GDM1 (cell line): ENCODE measurements at regions not wholly inside any gene's neighbourhood (a gene's known extent, or its start where the extent isn't known, plus 50 kb on each side); places are given as distances from the start of the nearest gene placed in this dataset.
A peak's percentile ranks its signal among the peaks of the same experiment; 100 is the strongest.
"Not testable (repeated sequence)": the region's sequence is repeated elsewhere in the genome, so short reads cannot be mapped to it uniquely, and the experiment has no call there.

ENCODE experiments used
- DNase-seq: peaks from one replicate; lab custom pipeline; 2025; lab: John Stamatoyannopoulos, UW

DNA sequence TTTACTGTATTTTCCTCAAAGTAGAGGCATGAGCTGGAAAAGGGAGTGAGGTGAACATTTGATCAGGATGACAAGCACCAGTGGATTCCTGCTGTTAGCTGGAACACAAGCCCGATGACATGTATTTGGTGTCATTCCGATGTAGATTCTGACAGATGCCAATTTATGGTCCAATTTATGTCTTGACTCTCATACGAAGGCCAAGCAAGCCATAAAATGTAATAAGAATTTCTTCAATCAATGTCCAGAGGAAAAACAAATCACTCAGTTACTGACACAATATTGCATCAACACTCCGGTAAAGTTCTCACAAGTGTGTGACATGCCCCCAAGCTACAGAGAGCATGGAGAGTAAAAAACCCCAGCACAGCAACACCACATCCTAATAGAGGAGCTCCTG, 138.3 kb upstream of the ZNF521 start:
- no peak for DNase-seq

DNA sequence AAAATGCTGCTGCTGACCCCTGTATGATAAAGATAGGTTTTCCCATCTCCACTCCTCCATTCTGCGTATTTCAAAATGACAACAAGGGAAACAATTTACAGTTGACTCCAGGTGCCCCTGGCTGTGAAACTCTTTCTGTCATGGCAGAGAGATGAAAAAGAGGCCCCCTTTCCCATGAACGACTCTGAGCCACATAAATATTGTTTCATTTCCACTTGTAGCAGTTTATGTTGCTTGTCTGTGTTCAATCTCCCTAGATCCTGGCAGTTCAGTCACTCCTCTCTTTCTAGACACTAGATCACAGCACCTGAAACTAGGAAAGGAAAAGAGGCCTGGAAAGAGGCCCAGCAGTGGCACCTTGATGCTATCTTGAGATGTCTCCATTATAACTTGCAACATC, 121.0 kb upstream of the ZNF521 start:
- no peak for DNase-seq

DNA sequence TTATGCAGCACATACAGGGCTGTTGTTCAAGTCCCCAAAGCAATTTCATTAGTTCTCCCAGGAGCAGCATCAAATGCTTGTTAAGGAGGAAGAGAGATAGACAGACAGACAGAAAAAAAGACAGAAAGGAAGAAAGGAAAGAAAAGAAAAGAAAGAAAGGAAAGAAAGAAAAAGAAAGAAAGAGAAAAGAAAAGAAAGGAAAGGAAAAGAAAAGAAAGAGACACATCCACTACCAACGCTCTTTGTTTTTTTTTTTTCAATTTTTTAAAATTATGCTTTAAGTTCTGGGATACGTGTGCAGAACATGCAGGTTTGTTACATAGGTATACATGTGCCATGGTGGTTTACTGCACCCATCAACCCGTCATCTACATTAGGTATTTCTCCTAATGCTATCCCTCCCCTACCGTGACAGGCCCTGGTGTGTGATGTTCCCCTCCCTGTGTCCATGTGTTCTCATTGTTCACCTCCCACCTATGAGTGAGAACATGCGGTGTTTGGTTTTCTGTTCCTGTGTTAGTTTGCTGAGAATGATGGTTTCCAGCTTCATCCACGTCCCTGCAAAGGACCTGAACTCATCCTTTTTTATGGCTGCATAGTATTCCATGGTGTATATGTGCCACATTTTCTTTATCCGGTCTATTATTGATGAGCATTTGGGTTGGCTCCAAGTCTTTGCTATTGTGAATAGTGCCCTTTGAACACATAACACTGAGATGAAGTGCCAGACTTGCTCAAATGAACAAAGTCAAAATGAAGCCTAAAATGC, 119.0 kb upstream of the ZNF521 start:
- DNase-seq = not testable (repeated sequence)

DNA sequence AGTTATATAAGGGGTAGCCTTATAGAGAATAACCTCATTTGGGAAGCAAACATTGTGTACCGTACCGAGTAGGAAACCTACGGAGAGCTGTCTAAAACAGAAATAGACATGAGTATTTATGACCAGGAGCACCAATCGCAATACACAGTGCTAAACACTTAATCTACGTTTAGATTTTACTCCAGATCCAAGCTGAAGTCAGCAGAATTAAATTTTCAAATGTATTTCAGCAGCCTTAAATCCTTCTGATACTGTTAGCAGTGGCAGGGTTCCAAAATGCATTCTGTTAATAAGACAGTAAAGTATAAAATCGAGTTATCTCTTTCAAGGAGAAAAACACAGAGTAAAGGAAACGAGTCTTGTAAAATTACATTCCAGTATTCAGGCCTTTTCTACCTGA, 118.1 kb upstream of the ZNF521 start:
- DNase-seq = no peak

DNA sequence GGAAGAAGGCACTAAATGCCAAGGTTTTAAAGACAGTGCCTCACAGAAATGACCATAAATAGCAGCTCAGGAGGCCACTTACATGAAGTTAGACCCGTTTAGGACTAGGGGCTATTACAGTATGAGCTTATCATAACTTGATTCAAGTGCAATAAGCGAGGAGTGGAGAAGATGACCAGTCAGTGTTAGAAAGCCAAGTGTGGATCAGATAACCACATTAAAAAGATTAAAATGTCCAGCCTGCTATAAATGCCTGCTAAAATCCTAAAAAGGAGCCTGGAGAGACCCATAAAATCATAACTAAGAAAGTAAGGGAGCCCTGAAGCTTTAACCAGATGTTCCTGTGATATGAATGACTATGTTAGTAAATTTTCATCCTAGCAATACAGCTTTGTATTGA, 117.5 kb upstream of the ZNF521 start:
- no peak for DNase-seq

DNA sequence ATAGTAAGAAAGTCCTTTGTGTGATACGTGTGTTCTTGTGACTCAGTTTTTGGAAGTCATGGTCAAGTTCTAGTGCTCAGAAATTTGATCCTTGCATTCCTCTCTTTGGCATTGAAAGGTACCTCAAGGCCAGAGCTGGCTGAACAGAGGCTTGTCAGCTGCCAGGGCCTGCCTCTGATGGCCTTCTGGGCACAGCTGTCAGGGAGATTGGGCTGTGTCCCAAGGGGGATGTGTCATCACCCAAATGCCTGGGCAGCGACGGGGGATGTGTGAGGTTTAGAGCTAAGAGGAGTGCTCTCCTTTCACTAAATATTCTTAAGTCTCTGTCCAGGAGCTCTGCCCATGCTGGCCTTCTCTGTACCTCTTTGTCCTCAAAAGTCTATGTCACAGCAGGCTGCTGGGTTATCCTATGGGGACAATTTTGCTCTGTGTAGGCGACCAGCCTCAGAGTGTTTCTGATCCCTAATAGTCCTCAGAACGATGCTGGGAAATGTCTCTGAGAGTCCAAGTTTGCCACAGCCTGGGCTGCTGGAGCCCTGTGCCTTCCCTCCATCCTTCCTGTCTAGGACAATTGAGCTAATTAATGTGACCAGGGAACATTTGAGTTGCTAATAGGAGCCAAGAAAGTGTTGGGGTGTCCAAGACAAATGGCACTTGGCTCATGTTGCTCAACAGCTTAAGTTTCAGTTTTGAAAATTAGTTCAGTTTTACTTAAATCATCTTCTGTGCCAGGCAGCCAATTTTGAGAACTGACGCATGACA, 115.4 kb upstream of the ZNF521 start:
- no peak for DNase-seq

DNA sequence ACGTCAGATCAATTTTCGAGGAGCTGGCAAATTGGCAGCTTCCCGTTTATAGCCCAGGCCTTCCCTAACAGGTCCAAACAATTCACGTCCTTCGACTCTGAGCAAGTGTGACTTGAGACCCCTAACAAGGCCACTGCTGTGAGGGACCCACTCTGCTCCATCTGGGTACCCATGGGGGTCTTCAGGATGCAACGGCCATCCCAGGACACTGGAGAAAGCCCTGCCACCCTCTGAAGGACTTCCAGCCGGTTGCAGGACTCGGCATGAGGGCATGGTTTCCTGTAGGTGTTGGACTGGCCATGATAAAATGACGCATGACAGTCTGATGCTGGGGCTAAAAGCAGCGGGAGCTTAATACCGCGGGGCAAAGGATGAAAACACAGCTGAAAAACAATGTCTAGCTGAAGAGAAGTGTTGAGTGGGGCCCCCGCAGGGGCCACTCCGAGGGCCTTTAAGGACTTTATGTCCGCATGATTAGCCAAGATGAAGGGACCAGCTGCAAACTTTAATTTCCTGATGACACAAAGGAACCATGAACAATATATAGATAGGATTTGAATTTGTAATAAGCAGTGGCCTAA, 113.3 kb upstream of the ZNF521 start:
- no peak for DNase-seq

DNA sequence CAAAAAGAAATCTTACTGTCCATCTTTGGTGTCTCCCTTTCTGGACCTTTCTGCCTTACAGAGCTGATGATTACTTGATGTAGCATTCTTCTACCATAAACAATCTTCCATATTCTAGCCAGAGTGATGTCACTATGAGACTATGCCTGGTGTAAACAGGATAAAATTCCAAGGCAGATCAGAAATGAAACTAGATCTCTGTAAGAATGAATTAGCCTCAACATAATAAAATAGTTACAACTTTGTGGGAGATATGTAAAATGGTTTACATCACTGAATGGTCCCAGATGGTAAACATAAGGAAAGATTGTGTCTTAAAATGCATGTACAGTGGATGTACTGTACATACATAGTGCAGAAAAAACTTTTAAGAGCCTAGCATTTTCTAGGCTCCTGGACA, 112.3 kb upstream of the ZNF521 start:
- no peak for DNase-seq

DNA sequence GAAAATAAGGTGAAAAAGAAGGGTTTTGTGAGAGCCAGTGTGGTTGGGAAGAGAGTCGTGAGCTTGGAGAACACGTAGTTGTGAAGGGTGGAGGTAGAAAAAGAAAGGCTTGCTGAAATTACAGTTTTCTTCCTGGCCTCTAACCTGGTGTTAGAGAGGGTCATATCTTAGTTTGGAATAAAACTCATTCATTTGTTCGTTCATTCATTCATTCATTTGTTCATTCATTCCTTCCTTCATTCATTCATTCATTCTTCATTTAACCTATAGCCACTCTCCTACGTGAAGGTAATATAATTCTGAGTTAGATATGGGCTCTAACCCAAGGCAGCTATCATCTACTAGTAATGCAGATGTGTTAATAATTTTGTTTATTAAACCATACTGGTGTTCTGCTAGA, 111.8 kb upstream of the ZNF521 start:
- no peak for DNase-seq

DNA sequence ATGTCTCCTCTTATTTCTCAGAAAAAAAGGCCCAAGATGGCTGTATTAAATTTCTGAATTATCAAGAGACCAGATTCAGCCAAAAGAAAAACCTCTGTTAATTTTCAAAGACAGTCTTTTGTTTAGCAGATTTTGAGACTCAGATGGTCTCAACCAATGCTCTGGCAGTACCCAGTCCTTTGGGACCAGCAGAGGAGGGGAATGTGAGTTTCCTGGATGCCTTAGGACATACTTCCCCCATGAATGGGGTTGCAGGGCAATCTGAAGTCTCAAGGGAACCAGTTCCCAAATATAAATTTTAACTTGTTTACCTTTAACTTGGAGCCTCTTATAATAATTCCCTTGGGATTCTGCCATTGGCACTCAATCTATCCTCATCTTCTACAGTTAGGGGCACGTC, 107.8 kb upstream of the ZNF521 start:
- no peak for DNase-seq

DNA sequence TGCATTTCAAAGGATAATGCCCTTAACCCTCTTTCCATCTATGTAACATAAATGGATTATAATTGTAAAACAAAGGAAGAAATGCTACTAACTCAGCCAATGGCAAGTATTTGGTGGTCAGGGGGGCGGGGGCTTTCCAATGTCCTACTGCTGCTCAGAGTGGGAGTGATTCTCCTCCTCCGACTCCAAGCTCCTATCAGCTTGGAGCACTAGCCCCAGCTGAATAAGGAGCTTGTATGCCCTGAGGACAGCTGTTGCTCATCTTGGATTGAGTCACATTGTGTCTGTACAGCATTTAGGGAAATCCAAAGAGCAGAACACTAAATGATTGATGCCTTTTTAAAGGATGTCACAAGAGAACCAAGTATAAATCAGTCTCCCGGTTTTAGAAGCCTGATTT, 105.6 kb upstream of the ZNF521 start:
- no peak for DNase-seq

DNA sequence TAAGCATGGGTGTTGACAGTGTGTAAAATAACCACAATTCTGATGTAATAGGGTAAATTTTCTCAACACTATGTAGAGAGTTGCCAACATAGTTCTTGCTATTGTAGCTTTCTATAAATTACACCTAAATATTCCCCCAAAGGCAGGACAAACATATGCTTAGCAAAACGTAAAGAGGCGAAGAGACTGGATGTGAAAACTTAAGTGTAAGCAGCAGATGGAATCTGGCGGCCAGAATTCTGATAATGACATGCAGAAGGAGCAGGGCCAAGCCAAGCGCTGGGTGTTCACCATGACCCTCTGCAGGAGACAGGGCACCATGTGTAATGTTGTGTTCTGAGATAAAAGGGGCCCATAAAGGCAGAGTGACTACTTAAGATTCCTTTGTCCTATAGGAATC, 105.2 kb upstream of the ZNF521 start:
- no peak for DNase-seq

DNA sequence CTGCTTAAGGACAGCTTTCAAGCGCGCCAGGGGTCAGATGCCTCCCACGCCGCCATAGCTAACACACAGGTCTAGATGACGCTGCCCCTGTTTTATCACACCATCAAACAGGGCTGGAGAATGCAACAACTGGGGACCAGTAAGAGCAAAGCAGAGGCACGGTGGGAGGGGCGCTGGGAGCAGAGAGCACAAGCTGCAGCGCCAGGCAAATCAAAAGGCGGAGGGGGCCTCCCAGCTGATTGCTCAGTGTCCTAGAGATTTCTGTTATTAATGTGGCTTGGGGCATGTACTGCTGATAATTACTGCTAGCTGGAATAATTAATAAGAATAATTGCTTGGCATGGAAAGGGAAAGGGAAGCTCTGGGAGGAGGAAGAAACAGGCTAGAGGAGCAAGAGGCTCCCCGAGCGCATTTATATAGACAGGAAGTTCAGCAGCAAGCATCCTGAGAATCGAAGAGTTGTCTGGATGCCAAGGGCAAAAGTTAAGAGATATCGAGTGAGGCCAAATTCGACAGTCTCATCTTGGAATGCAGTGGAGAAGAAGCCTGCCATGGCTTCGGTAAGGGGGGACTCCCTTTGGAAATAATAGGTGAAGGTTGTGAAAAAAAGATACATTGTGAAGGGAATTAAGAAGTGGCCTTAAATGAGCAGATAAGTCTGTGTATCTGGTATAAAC, 104.5 kb upstream of the ZNF521 start:
- DNase-seq = no peak

DNA sequence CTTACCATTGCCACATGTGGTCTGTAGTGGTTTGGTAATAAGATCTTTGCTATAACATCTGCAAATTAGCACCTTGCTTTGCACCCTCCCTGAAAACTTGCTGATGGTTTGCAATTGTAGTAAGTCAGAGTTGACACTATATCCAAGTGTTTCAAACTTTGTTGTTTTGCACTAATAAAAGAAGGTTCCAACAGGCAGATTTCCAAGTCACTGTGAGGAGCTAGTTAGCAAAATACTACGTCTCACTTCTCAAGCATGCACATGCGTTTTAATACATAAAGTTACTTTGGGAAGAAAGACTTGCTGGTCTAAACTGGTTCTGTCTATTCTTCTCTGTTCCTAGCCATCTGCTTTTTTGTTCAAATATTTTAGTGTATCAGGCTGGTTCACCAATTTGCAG, 103.7 kb upstream of the ZNF521 start:
- DNase-seq = no peak

DNA sequence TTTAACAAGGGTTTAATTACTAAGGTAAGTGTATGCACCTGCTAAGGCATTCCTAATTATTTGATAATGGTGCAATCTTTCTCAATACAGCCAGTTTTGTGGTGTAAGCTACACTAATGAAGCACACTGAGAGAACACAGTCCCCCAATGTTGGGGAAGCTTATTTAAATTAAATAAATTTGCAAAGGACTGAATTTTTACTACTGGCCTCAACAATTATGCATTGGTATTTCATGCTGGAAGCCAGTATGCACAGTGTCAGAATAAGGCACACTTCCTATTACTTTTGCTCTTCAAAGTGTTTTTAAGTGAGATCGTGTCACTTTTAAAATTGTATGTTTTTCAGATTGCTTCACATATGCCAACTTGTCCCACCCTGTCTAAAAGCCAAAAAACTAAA, 103.2 kb upstream of the ZNF521 start:
- DNase-seq = no peak

DNA sequence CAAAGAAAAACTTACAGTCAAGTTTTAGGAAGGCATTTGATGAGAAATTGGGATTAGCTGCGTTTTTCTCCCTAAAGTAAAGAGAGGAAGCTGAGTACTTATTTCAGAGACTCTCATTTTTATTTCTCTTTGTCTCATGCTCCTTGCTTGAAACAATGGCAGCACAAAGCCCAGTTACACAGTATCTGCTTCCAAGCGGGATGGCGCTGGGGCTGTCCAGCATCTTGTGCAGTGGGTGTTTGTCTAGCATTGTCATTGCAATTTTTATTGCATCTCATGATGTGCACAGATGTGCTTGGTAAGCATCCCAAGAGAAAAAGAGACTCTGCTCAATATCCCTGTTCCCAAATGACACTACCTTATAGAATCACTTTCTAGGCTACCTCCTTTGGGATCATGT, 102.8 kb upstream of the ZNF521 start:
- no peak for DNase-seq

DNA sequence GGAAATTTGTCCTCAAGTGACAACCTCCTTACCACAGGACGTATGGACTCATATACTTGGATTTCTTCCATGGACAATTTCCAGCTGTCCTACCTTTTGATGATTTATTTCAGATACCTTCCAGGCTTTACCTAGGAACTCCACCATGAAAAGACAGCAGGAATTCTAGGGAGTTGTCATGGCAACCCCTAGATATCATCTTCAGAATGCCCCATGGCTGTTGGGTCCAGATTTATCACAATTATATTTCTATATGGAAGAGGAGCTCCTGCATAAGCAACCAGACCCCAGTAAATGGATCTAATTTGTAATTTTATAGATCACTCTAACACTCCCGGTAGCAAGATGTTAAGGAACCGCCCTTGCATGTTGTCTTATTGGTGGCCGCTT, 102.3 kb upstream of the ZNF521 start:
- DNase-seq = no peak

DNA sequence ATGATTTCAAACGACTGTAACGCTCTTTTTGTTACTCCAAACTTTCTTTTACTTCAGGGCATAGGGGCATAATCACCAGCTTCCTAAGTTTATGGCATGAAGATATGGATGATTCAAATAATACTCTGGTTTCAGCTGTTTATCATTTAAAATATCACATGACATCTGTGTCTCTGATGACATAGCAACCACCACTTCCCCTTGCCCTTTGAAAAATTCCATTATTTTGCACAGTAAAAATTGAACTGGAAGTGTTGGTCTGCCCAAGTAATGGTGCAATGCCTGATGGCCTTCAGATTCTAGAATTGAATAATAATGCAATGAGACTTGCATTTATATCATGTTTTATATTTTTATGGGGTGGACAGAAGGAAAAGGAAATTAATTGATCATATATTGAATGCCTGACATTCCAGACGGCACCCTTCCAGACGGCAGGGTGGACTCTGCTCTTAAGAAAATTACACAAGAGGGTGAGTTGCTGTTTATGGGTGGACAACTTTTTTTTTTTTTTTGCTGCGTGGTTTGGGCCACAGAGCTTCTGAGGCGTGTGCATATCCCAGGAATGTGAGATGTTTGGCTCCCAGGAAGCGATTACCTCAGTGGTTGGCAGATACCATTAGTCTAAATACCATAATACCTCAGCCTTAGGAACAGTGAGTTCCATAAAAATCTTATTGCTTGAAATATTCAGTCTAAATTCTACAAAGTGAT, 101.7 kb upstream of the ZNF521 start:
- DNase-seq = no peak

DNA sequence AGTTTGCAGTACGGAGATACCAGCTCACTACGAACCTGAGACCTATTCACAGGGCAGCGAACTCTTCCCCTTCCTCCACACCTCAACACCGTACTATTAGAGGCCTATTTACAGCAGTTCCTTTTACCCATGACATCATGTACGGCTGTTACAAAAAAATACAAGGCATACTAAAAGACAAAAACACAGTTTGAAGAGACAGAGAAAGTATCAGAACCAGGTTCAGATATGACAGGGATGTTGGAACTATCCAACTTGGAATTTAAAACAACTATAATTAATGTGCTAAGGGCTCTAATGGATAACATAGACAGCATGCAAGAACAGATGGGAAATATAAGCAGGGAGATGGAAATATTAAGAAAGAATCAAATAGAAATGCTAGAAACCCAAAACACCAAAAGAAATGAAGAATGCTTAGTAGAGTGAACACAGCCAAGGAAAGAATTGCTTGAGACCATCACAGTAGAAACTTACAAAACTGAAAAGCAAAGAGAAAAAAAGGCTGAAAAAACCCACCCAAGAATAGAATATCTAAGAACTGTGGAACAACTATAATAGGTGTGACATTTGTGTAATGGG, 99.2 kb upstream of the ZNF521 start:
- DNase-seq = no peak

DNA sequence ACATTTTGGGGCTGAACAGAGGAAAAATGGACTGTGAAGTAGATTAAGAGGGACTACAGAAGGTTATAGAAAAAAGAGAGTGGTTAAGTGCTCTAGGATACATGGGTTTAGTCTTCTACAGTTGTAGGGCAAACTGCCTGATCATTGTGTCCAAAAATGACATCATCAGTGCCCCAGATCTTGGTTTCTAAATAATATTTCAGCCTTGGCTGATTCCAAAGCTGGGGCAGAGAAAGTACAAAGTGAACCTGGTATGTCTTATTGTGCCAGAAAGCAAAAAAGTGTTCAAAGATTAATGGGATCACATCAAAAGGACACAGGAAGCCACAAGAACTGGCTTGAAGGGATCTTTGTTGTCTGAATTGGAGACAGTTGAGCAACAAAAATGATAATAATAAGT, 97.1 kb upstream of the ZNF521 start:
- no peak for DNase-seq

DNA sequence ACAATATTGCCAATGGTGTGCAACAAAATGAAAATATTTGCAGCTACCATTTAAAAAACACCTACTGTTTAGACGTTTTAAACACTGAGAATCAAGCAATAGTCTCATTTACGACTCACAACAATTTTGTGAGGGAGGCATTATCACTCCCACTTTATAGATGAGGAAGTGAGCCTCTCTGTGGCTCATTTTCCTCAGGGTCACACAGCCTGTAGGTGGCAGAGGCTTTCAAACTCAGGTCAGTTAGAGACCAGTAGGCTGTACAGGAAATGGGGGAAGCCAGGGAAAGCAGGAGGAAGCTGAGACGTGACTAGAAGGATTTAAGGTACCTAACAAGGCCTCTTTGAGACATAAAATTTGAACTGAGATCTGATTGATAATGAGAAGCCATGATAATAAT, 95.0 kb upstream of the ZNF521 start:
- peak; percentile 30 for DNase-seq

DNA sequence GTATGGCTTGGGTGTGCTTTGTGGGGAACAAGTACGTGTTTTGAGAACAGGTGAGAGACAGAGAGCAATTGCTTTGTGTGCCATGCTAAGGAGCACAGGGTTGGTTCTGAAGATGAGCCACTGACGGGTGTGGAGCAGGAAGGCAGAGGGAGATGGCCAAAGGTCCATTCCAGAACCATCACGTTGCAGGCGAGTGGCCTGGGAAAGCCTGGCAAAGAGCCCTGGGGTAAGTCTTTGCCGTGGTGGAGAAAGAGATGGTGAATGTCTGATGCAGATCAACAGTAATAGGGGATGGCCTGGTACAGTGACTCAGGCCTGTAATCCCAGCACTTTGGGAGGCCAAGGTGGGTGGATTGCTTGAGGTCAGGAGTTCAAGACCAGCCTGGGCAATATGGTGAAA, 93.5 kb upstream of the ZNF521 start:
- DNase-seq = no peak
